ENCODE measurements at regions not wholly inside any gene's neighbourhood (a gene's known extent, or its start where the extent isn't known, plus 50 kb on each side); places are given as distances from the start of the nearest gene placed in this dataset.

DNA sequence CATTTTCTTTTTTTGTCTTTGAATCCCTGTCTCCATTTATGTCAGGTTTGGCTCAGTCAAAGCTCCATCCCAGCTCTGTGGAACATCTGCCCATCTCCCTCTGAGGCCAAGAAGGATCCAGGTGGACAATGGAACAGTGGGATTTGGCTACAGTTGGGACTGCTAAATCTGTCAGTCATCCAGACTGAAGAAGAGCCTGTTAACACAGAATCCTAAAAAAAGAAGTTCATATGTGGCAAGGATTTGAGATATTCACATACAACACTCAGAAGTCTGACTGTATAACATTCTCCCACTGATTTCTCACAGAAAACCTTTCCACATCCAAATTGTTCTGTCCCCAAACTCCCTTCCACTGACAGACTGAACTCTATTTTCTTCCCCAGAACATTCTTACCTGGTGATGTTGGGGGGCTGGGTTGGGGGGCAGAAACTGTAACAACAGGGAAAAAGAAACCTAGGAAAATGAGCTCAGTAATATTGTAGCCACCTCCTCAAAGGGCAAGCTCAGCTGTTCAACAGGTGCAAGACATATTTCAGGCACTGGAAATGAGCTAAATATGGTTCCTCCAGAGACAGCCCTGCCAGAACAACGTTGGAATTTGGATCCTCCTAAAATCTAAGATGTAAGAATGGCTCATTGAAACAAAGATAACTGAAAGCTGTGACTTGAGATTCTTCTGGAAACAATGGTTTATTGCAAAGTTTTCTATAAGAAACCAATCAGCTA is 301.5 kb upstream of the CDH5 start:
- Histone ChIP-seq H3K9me3 (no peaks in the 10 kb centered on the region), H3K36me3 (no peaks in the 10 kb centered on the region), H3K4me3 (no peak overlapping the region), H3K27me3 (no peaks in the 10 kb centered on the region), H3K4me1 (peaks cover 8% of the 10 kb centered on the region), H3K27ac (no peak overlapping the region)
- 33% methylated on average over 1 of the region's 1 CpG for WGBS
- no peak for DNase-seq (ENCODE audit: low spot score in 2 of 2)
- TF ChIP-seq POLR2A (IDR thresholded peaks at IDR 0.05): no peak
- TF ChIP-seq, protein P1, sequence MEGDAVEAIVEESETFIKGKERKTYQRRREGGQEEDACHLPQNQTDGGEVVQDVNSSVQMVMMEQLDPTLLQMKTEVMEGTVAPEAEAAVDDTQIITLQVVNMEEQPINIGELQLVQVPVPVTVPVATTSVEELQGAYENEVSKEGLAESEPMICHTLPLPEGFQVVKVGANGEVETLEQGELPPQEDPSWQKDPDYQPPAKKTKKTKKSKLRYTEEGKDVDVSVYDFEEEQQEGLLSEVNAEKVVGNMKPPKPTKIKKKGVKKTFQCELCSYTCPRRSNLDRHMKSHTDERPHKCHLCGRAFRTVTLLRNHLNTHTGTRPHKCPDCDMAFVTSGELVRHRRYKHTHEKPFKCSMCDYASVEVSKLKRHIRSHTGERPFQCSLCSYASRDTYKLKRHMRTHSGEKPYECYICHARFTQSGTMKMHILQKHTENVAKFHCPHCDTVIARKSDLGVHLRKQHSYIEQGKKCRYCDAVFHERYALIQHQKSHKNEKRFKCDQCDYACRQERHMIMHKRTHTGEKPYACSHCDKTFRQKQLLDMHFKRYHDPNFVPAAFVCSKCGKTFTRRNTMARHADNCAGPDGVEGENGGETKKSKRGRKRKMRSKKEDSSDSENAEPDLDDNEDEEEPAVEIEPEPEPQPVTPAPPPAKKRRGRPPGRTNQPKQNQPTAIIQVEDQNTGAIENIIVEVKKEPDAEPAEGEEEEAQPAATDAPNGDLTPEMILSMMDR (IDR thresholded peaks at IDR 0.05): no peak
- no peak for TF ChIP-seq POLR2AphosphoS5 (IDR thresholded peaks at IDR 0.05)
- no peak for TF ChIP-seq EP300 (IDR thresholded peaks at IDR 0.05)

DNA sequence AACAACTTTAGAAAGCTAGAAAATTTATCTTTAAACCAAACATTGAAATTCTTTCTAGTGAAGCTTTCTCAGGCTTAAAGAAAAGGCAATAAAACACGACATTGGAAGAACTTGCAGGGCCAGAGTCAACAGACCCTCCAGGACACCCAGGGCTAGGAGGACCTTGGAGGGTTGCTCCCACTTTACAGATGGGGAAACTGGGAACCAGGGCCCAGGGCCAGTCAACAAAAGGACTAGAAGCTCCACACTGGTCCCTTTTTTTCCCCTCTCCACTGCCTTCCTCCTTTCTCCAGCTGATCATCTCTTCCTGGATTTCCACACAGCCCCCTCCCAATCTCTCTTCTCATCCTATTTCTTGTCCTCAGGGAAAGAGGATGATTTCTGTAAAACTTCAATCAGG is 307.7 kb upstream of the CDH5 start:
- H3K36me3 ChIP-seq: no peaks in the 10 kb centered on the region
- WGBS: 70% methylated on average over 1 of the region's 1 CpG
- no peaks in the 10 kb centered on the region for H3K27me3 ChIP-seq
- DNase-seq (ENCODE audit: low spot score in 2 of 2): no peak
- H3K4me3 ChIP-seq: no peak overlapping the region
- no peaks in the 10 kb centered on the region for H3K4me1 ChIP-seq
- no peak overlapping the region for H3K27ac ChIP-seq
- no peaks in the 10 kb centered on the region for H3K9me3 ChIP-seq
- TF ChIP-seq POLR2AphosphoS5 (IDR thresholded peaks at IDR 0.05): no peak
- no peak for TF ChIP-seq EP300 (IDR thresholded peaks at IDR 0.05)
- TF ChIP-seq, protein P1 (IDR thresholded peaks at IDR 0.05): no peak
- no peak for TF ChIP-seq POLR2A (IDR thresholded peaks at IDR 0.05)

DNA sequence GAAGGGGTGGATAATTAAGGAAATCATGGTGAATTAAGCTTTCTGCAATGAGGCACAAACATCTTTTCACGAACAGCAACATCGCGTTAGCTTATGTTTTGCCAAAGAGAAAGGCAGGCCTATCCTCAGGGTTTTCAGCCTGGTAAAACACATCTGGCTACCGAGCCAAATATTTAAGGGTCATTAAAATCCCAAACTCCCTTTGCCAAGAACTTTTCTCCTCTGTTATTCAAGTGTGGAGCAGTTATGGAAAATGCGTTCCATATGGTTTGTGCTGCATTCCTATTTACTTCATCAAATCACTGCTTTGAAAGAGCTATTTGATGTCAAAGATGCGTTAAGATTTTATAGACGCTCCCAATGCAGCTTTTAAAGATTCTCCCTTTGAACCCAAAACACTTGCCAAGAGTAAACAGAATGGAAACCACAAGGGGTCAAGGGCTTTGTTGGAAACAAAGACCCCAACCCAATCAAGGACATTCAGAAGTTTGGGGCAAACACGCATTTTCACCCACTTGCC is 308.3 kb upstream of the CDH5 start:
- no peaks in the 10 kb centered on the region for H3K36me3 ChIP-seq
- WGBS: 59% methylated on average over 8 of the region's 8 CpGs
- TF ChIP-seq, protein P1 (IDR thresholded peaks at IDR 0.05): no peak
- no peak for TF ChIP-seq EP300 (IDR thresholded peaks at IDR 0.05)
- TF ChIP-seq POLR2A (IDR thresholded peaks at IDR 0.05): no peak
- no peak for TF ChIP-seq POLR2AphosphoS5 (IDR thresholded peaks at IDR 0.05)
- no peak overlapping the region for H3K4me3 ChIP-seq
- DNase-seq (ENCODE audit: low spot score in 2 of 2): no peak
- H3K4me1 ChIP-seq: no peaks in the 10 kb centered on the region
- no peak overlapping the region for H3K27ac ChIP-seq
- no peaks in the 10 kb centered on the region for H3K9me3 ChIP-seq
- no peaks in the 10 kb centered on the region for H3K27me3 ChIP-seq

DNA sequence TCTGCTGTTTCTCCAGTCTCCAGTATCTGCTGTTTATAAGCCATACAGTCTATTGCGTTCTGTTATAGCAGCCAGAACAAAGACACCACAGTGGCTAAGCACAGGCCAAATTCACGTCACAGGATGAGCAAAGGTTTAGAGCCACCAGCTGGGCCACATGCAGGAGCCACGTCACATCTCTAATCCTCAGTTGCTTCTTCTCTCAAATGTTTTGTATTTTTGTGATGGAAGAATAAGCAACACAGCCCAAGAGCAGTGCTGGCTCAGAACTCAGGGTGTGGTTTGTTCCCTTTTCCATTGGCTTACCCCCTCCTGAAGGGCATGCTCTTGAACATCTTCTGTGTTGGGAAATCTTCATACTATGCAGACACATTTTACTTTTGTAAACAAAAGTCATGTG is 309.4 kb upstream of the CDH5 start:
- DNase-seq (ENCODE audit: low spot score in 2 of 2): peak in 1 of 2 donors; percentile 70
- no peaks in the 10 kb centered on the region for H3K36me3 ChIP-seq
- WGBS: 77% methylated on average over 3 of the region's 3 CpGs
- H3K9me3 ChIP-seq: no peaks in the 10 kb centered on the region
- no peak overlapping the region for H3K4me3 ChIP-seq
- TF ChIP-seq POLR2AphosphoS5 (IDR thresholded peaks at IDR 0.05) (no peak), EP300 (IDR thresholded peaks at IDR 0.05) (no peak), POLR2A (IDR thresholded peaks at IDR 0.05) (no peak)
- TF ChIP-seq, protein P1 (IDR thresholded peaks at IDR 0.05): no peak
- no peaks in the 10 kb centered on the region for H3K4me1 ChIP-seq
- peak overlapping the region; percentile 3 for H3K27ac ChIP-seq
- no peaks in the 10 kb centered on the region for H3K27me3 ChIP-seq

DNA sequence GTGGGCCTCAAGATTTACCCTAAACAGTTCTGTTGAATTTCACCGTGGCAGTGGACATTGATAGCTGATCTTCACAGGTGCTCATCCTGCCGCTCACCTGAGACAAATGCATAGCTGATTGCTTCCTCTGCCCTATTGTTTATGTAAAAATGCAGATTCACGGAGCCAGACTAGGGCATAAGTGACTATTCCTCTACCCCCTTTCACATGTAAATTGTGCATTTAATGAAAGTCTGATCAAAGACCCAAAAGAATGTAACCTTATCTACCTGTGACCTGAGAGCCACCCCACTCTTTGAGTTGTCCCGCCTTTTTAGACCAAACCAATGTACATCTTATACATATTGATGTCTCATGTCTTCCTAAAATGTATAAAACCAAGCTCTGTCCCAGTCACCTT is 312.4 kb upstream of the CDH5 start:
- H3K27ac ChIP-seq: no peak overlapping the region
- no peaks in the 10 kb centered on the region for H3K36me3 ChIP-seq
- H3K27me3 ChIP-seq: no peaks in the 10 kb centered on the region
- no peaks in the 10 kb centered on the region for H3K4me1 ChIP-seq
- no peak overlapping the region for H3K4me3 ChIP-seq
- DNase-seq (ENCODE audit: low spot score in 2 of 2): no peak
- no peaks in the 10 kb centered on the region for H3K9me3 ChIP-seq
- TF ChIP-seq EP300 (IDR thresholded peaks at IDR 0.05) (no peak), POLR2A (IDR thresholded peaks at IDR 0.05) (no peak), POLR2AphosphoS5 (IDR thresholded peaks at IDR 0.05) (no peak)
- TF ChIP-seq, protein P1 (IDR thresholded peaks at IDR 0.05): no peak
- 80% methylated on average over 4 of the region's 4 CpGs for WGBS

Measured in suprapubic skin (tissue), 4 donors.